Astrocyte (in vitro differentiated cells and primary cell): ENCODE measurements at regions not wholly inside any gene's neighbourhood (a gene's known extent, or its start where the extent isn't known, plus 50 kb on each side); places are given as distances from the start of the nearest gene placed in this dataset.
A peak's percentile ranks its signal among the peaks of the same experiment; 100 is the strongest.

Experiments
- DNase-seq: peaks from one replicate; pipeline ENCODE4 v3.0.0-alpha.2; 2010; ENCODE audit warnings: low read depth
- FAIRE-seq: peaks from 2 replicates; lab custom pipeline; 2011; peaks lifted over from hg19 to GRCh38; lab: Jason Lieb, UNC
- H2AFZ ChIP-seq: 2 replicates; pipeline ENCODE4 v1.6.0; 2012; ENCODE audit warnings: low read depth, low read length, inconsistent platforms
- H3K27ac ChIP-seq: 2 replicates; pipeline ENCODE4 v1.5.1; 2011; ENCODE audit warnings: low read depth, low read length, inconsistent platforms
- H3K27me3 ChIP-seq: 2 replicates; pipeline ENCODE4 v1.6.0; 2011; ENCODE audit warnings: low read length, inconsistent platforms; ENCODE audit not compliant: insufficient read depth
- H3K36me3 ChIP-seq: 2 replicates; pipeline ENCODE4 v1.5.1; 2011; ENCODE audit warnings: low read length, inconsistent platforms; ENCODE audit not compliant: insufficient read depth
- H3K4me1 ChIP-seq: 2 replicates; pipeline ENCODE4 v1.5.1; 2011; ENCODE audit warnings: low read length, inconsistent platforms; ENCODE audit not compliant: insufficient read depth
- H3K4me2 ChIP-seq: 2 replicates; pipeline ENCODE4 v1.6.0; 2012; ENCODE audit warnings: low read length, inconsistent platforms
- H3K4me3 ChIP-seq: 2 replicates; pipeline ENCODE4 v1.5.1; 2011; ENCODE audit warnings: low read depth, mild to moderate bottlenecking, low read length, inconsistent platforms; ENCODE audit not compliant: insufficient read depth
- H3K79me2 ChIP-seq: 2 replicates; pipeline ENCODE4 v1.6.0; 2012; ENCODE audit warnings: mild to moderate bottlenecking, low read length, inconsistent platforms; ENCODE audit not compliant: insufficient read depth
- H3K9ac ChIP-seq: 2 replicates; pipeline ENCODE4 v1.6.0; 2012; ENCODE audit warnings: mild to moderate bottlenecking, low read length, inconsistent platforms
- H3K9me3 ChIP-seq: 2 replicates; pipeline ENCODE4 v1.5.1; 2012; ENCODE audit warnings: low read depth, mild to moderate bottlenecking, low read length, inconsistent platforms; ENCODE audit not compliant: insufficient read depth
- H4K20me1 ChIP-seq: 2 replicates; pipeline ENCODE4 v1.6.0; 2012; ENCODE audit warnings: low read length, inconsistent platforms; ENCODE audit not compliant: insufficient read depth
- H3K27ac Mint-ChIP-seq: one replicate; pipeline ENCODE4 v1.8.0; 2021; ENCODE audit warnings: mild to moderate bottlenecking, mixed read lengths; ENCODE audit not compliant: unreplicated experiment
- H3K27me3 Mint-ChIP-seq: one replicate; pipeline ENCODE4 v1.8.0; 2021; ENCODE audit warnings: low read depth, mixed read lengths; ENCODE audit not compliant: unreplicated experiment
- H3K36me3 Mint-ChIP-seq: one replicate; pipeline ENCODE4 v1.8.0; 2021; ENCODE audit warnings: low read depth, mixed read lengths; ENCODE audit not compliant: unreplicated experiment
- H3K4me1 Mint-ChIP-seq: one replicate; pipeline ENCODE4 v1.8.0; 2021; ENCODE audit warnings: low read depth, mixed read lengths; ENCODE audit not compliant: unreplicated experiment
- H3K4me3 Mint-ChIP-seq: one replicate; pipeline ENCODE4 v1.8.0; 2021; ENCODE audit warnings: mild to moderate bottlenecking, moderate library complexity, mixed read lengths; ENCODE audit not compliant: unreplicated experiment
- H3K9me3 Mint-ChIP-seq: one replicate; pipeline ENCODE4 v1.8.0; 2021; ENCODE audit warnings: mild to moderate bottlenecking, mixed read lengths; ENCODE audit not compliant: unreplicated experiment
- EZH2 ChIP-seq: IDR thresholded peaks from 2 replicates; pipeline ENCODE4 v1.6.1; 2012; ENCODE audit warnings: mild to moderate bottlenecking, low read length, inconsistent platforms; ENCODE audit not compliant: insufficient read depth
- TF ChIP-seq, protein P1 (sequence below): IDR thresholded peaks from 2 replicates; pipeline ENCODE4 v1.5.1; 2011; ENCODE audit warnings: low read depth, mild to moderate bottlenecking, inconsistent platforms, low read length, moderate library complexity; ENCODE audit not compliant: insufficient read depth

DNA sequence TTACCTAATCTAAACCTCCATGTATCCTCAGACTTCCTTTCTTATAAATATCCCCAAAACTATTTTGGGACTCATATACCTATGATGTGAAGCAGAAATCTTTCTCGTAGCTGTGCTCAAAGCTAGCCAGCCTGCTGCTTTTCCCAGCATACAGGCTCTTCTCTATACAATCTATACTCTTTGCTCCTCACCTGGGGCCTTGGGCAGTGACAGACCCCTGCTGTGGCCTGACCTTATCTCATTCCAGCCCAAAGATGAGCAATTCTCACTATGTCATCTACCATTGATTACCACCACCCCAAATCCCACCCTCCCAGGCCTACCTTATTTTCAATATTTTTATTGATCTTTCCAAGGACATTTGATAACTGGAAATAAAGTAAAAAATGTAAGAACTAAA is 83.2 kb upstream of the FBXL4 start:
- no peak for TF ChIP-seq EZH2
- TF ChIP-seq, protein P1, sequence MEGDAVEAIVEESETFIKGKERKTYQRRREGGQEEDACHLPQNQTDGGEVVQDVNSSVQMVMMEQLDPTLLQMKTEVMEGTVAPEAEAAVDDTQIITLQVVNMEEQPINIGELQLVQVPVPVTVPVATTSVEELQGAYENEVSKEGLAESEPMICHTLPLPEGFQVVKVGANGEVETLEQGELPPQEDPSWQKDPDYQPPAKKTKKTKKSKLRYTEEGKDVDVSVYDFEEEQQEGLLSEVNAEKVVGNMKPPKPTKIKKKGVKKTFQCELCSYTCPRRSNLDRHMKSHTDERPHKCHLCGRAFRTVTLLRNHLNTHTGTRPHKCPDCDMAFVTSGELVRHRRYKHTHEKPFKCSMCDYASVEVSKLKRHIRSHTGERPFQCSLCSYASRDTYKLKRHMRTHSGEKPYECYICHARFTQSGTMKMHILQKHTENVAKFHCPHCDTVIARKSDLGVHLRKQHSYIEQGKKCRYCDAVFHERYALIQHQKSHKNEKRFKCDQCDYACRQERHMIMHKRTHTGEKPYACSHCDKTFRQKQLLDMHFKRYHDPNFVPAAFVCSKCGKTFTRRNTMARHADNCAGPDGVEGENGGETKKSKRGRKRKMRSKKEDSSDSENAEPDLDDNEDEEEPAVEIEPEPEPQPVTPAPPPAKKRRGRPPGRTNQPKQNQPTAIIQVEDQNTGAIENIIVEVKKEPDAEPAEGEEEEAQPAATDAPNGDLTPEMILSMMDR, result no peak
- Mint-ChIP-seq H3K36me3 (no peaks in the 10 kb centered on the region), H3K27ac (no peak overlapping the region), H3K4me3 (no peak overlapping the region), H3K4me1 (no peaks in the 10 kb centered on the region), H3K9me3 (peaks cover 10% of the 10 kb centered on the region), H3K27me3 (no peaks in the 10 kb centered on the region)
- no peak overlapping the region for H3K27ac ChIP-seq
- H2AFZ ChIP-seq, result no peak overlapping the region
- H3K9ac ChIP-seq, result no peak overlapping the region
- H3K4me3 ChIP-seq, result no peak overlapping the region
- no peaks in the 10 kb centered on the region for H3K4me1 ChIP-seq
- H3K27me3 ChIP-seq, result peaks cover 2% of the 10 kb centered on the region
- no peaks in the 10 kb centered on the region for H3K79me2 ChIP-seq
- no peaks in the 10 kb centered on the region for H3K36me3 ChIP-seq
- H4K20me1 ChIP-seq, result no peaks in the 10 kb centered on the region
- H3K9me3 ChIP-seq, result peaks cover 6% of the 10 kb centered on the region
- FAIRE-seq (no peak), DNase-seq (no peak)
- H3K4me2 ChIP-seq, result no peak overlapping the region

DNA sequence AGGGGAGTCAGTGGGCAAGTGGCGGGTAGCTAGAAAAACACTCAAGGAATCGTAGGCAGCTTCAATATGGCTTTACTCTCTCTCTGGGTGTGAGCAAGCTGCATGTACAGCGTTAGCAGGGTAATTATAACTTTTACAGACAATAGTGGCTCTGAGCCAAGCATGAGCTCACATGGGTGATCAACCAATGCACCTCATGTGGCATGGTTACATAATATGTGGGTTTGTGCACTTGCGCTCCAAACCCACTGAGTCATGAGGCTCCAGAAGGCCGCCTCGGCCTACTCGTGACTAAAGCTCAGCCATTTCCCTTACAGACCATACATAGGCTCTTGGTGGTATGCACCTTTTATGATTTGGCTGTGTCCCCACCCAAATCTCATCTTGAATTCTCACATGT is 78.4 kb upstream of the FBXL4 start:
- H3K4me1 ChIP-seq, result no peaks in the 10 kb centered on the region
- no peak overlapping the region for H3K4me3 Mint-ChIP-seq
- DNase-seq, result peak; percentile 26
- peaks cover 8% of the 10 kb centered on the region for H3K9me3 ChIP-seq
- no peak overlapping the region for H3K4me2 ChIP-seq
- H2AFZ ChIP-seq, result no peak overlapping the region
- H3K79me2 ChIP-seq, result no peaks in the 10 kb centered on the region
- FAIRE-seq, result no peak
- TF ChIP-seq EZH2, result no peak
- TF ChIP-seq, protein P1, result no peak
- no peak overlapping the region for H3K9ac ChIP-seq
- no peak overlapping the region for H3K27ac ChIP-seq
- no peaks in the 10 kb centered on the region for H4K20me1 ChIP-seq
- no peak overlapping the region for H3K27ac Mint-ChIP-seq
- H3K4me3 ChIP-seq, result no peak overlapping the region
- peaks cover 13% of the 10 kb centered on the region for H3K9me3 Mint-ChIP-seq
- no peaks in the 10 kb centered on the region for H3K27me3 Mint-ChIP-seq
- no peaks in the 10 kb centered on the region for H3K27me3 ChIP-seq
- H3K36me3 ChIP-seq, result no peaks in the 10 kb centered on the region
- H3K4me1 Mint-ChIP-seq, result no peaks in the 10 kb centered on the region
- no peaks in the 10 kb centered on the region for H3K36me3 Mint-ChIP-seq

DNA sequence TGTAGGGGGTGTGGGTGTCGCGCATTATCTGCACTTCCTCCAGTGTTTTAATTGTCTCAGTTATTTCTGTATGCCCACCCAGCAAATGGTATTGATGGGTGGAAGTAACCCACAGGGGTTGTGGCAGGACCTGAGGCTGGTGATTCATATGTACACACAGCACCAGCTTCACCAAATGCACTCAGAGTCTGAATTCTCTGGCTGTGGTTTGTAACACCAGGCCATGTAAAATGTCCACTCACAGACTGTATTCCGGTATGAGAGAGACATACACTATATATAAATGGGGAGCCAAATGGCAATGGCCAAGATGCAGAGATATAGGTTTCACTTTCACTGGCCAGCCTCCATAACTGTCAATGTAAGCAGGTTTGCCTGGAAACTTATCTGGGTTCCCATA is 76.3 kb upstream of the FBXL4 start:
- Mint-ChIP-seq H3K4me1 (no peaks in the 10 kb centered on the region), H3K27ac (no peak overlapping the region), H3K9me3 (peaks cover 13% of the 10 kb centered on the region), H3K27me3 (no peaks in the 10 kb centered on the region), H3K4me3 (no peak overlapping the region), H3K36me3 (no peaks in the 10 kb centered on the region)
- H3K27me3 ChIP-seq, result no peaks in the 10 kb centered on the region
- no peak for FAIRE-seq
- no peaks in the 10 kb centered on the region for H3K4me1 ChIP-seq
- no peak overlapping the region for H3K4me3 ChIP-seq
- peaks cover 8% of the 10 kb centered on the region for H3K9me3 ChIP-seq
- DNase-seq, result no peak
- H3K9ac ChIP-seq, result no peak overlapping the region
- no peak overlapping the region for H2AFZ ChIP-seq
- H3K27ac ChIP-seq, result no peak overlapping the region
- H3K4me2 ChIP-seq, result no peak overlapping the region
- no peaks in the 10 kb centered on the region for H4K20me1 ChIP-seq
- no peaks in the 10 kb centered on the region for H3K36me3 ChIP-seq
- H3K79me2 ChIP-seq, result no peaks in the 10 kb centered on the region
- TF ChIP-seq EZH2, result no peak
- TF ChIP-seq, protein P1, result no peak
